Astrocyte (in vitro differentiated cells and primary cell): ENCODE measurements at regions not wholly inside any gene's neighbourhood (a gene's known extent, or its start where the extent isn't known, plus 50 kb on each side); places are given as distances from the start of the nearest gene placed in this dataset.

Experiments used
- DNase-seq: peaks from one replicate; pipeline ENCODE4 v3.0.0-alpha.2; 2010; ENCODE audit warnings: low read depth
- FAIRE-seq: peaks from 2 replicates; lab custom pipeline; 2011; peaks lifted over from hg19 to GRCh38; lab: Jason Lieb, UNC
- H2AFZ ChIP-seq: 2 replicates; pipeline ENCODE4 v1.6.0; 2012; ENCODE audit warnings: low read depth, low read length, inconsistent platforms
- H3K27ac ChIP-seq: 2 replicates; pipeline ENCODE4 v1.5.1; 2011; ENCODE audit warnings: low read depth, low read length, inconsistent platforms
- H3K27me3 ChIP-seq: 2 replicates; pipeline ENCODE4 v1.6.0; 2011; ENCODE audit warnings: low read length, inconsistent platforms; ENCODE audit not compliant: insufficient read depth
- H3K36me3 ChIP-seq: 2 replicates; pipeline ENCODE4 v1.5.1; 2011; ENCODE audit warnings: low read length, inconsistent platforms; ENCODE audit not compliant: insufficient read depth
- H3K4me1 ChIP-seq: 2 replicates; pipeline ENCODE4 v1.5.1; 2011; ENCODE audit warnings: low read length, inconsistent platforms; ENCODE audit not compliant: insufficient read depth
- H3K4me2 ChIP-seq: 2 replicates; pipeline ENCODE4 v1.6.0; 2012; ENCODE audit warnings: low read length, inconsistent platforms
- H3K4me3 ChIP-seq: 2 replicates; pipeline ENCODE4 v1.5.1; 2011; ENCODE audit warnings: low read depth, mild to moderate bottlenecking, low read length, inconsistent platforms; ENCODE audit not compliant: insufficient read depth
- H3K79me2 ChIP-seq: 2 replicates; pipeline ENCODE4 v1.6.0; 2012; ENCODE audit warnings: mild to moderate bottlenecking, low read length, inconsistent platforms; ENCODE audit not compliant: insufficient read depth
- H3K9ac ChIP-seq: 2 replicates; pipeline ENCODE4 v1.6.0; 2012; ENCODE audit warnings: mild to moderate bottlenecking, low read length, inconsistent platforms
- H3K9me3 ChIP-seq: 2 replicates; pipeline ENCODE4 v1.5.1; 2012; ENCODE audit warnings: low read depth, mild to moderate bottlenecking, low read length, inconsistent platforms; ENCODE audit not compliant: insufficient read depth
- H4K20me1 ChIP-seq: 2 replicates; pipeline ENCODE4 v1.6.0; 2012; ENCODE audit warnings: low read length, inconsistent platforms; ENCODE audit not compliant: insufficient read depth
- H3K27ac Mint-ChIP-seq: one replicate; pipeline ENCODE4 v1.8.0; 2021; ENCODE audit warnings: mild to moderate bottlenecking, mixed read lengths; ENCODE audit not compliant: unreplicated experiment
- H3K27me3 Mint-ChIP-seq: one replicate; pipeline ENCODE4 v1.8.0; 2021; ENCODE audit warnings: low read depth, mixed read lengths; ENCODE audit not compliant: unreplicated experiment
- H3K36me3 Mint-ChIP-seq: one replicate; pipeline ENCODE4 v1.8.0; 2021; ENCODE audit warnings: low read depth, mixed read lengths; ENCODE audit not compliant: unreplicated experiment
- H3K4me1 Mint-ChIP-seq: one replicate; pipeline ENCODE4 v1.8.0; 2021; ENCODE audit warnings: low read depth, mixed read lengths; ENCODE audit not compliant: unreplicated experiment
- H3K4me3 Mint-ChIP-seq: one replicate; pipeline ENCODE4 v1.8.0; 2021; ENCODE audit warnings: mild to moderate bottlenecking, moderate library complexity, mixed read lengths; ENCODE audit not compliant: unreplicated experiment
- H3K9me3 Mint-ChIP-seq: one replicate; pipeline ENCODE4 v1.8.0; 2021; ENCODE audit warnings: mild to moderate bottlenecking, mixed read lengths; ENCODE audit not compliant: unreplicated experiment
- CTCF ChIP-seq: IDR thresholded peaks from 2 replicates; pipeline ENCODE4 v1.5.1; 2011; ENCODE audit warnings: low read depth, mild to moderate bottlenecking, inconsistent platforms, low read length, moderate library complexity; ENCODE audit not compliant: insufficient read depth
- EZH2 ChIP-seq: IDR thresholded peaks from 2 replicates; pipeline ENCODE4 v1.6.1; 2012; ENCODE audit warnings: mild to moderate bottlenecking, low read length, inconsistent platforms; ENCODE audit not compliant: insufficient read depth

GRCh38 chr4:13990596-13991589 is 363.4 kb upstream of the BOD1L1 start:
- Histone ChIP-seq H3K4me3 (no peak overlapping the region), H3K9me3 (no peaks in the 10 kb centered on the region), H3K27ac (no peak overlapping the region), H3K79me2 (no peaks in the 10 kb centered on the region), H4K20me1 (no peaks in the 10 kb centered on the region), H3K4me1 (peaks cover 31% of the 10 kb centered on the region), H3K9ac (no peak overlapping the region), H3K4me2 (no peak overlapping the region), H3K27me3 (no peaks in the 10 kb centered on the region), H3K36me3 (no peaks in the 10 kb centered on the region), H2AFZ (no peak overlapping the region)
- Mint-ChIP-seq H3K27me3 (peaks cover 2% of the 10 kb centered on the region), H3K36me3 (no peaks in the 10 kb centered on the region), H3K4me1 (peaks cover 46% of the 10 kb centered on the region), H3K4me3 (no peak overlapping the region), H3K9me3 (no peaks in the 10 kb centered on the region), H3K27ac (no peak overlapping the region)
- no peak for DNase-seq
- FAIRE-seq: no peak
- no peak for TF ChIP-seq CTCF
- no peak for TF ChIP-seq EZH2

- TF ChIP-seq CTCF: no peak
- H3K4me3 Mint-ChIP-seq: no peak overlapping the region
- no peaks in the 10 kb centered on the region for H3K27me3 ChIP-seq
- H3K27ac Mint-ChIP-seq: no peak overlapping the region
- H3K9me3 ChIP-seq: no peaks in the 10 kb centered on the region
- FAIRE-seq (no peak), DNase-seq (no peak)
- H3K4me1 ChIP-seq: peaks cover 26% of the 10 kb centered on the region
- no peaks in the 10 kb centered on the region for H3K36me3 ChIP-seq
- no peaks in the 10 kb centered on the region for H4K20me1 ChIP-seq
- H3K36me3 Mint-ChIP-seq: no peaks in the 10 kb centered on the region
- H3K9me3 Mint-ChIP-seq: no peaks in the 10 kb centered on the region
- no peak overlapping the region for H3K4me2 ChIP-seq
- peaks cover 2% of the 10 kb centered on the region for H3K27me3 Mint-ChIP-seq
- no peak overlapping the region for H3K9ac ChIP-seq
- H3K4me1 Mint-ChIP-seq: peaks cover 41% of the 10 kb centered on the region
- H2AFZ ChIP-seq: no peak overlapping the region
- no peaks in the 10 kb centered on the region for H3K79me2 ChIP-seq
- no peak overlapping the region for H3K4me3 ChIP-seq
- H3K27ac ChIP-seq: no peak overlapping the region
These were observed 364.5 kb upstream of the BOD1L1 start for GRCh38 chr4:13992041-13992440.
